SK-N-SH treated with all-trans-retinoic acid at 6 μM for 48 hours (cell line): ENCODE measurements at regions not wholly inside any gene's neighbourhood (a gene's known extent, or its start where the extent isn't known, plus 50 kb on each side); places are given as distances from the start of the nearest gene placed in this dataset.

ENCODE experiments used
- CREB5 ChIP-seq: fragments of 250-450 bp; sonication (Bioruptor Pico); IDR thresholded peaks from 2 replicates; pipeline ENCODE4 v1.5.1; 2020; ENCODE audit warnings: low read depth, mild to moderate bottlenecking, moderate library complexity
- CSRNP3 ChIP-seq: fragments of 250-450 bp; sonication (Bioruptor Pico); IDR thresholded peaks from 2 replicates; pipeline ENCODE4 v1.5.1; 2021; ENCODE audit warnings: mild to moderate bottlenecking, moderate library complexity
- OSR1 ChIP-seq: fragments of 250-450 bp; sonication (Bioruptor Pico); IDR thresholded peaks from 2 replicates; pipeline ENCODE4 v1.8.0; 2022; ENCODE audit warnings: moderate library complexity, mild to moderate bottlenecking, inconsistent platforms
- PATZ1 ChIP-seq: fragments of 250-450 bp; sonication (Bioruptor Pico); IDR thresholded peaks from 2 replicates; pipeline ENCODE4 v1.8.0; 2020; ENCODE audit warnings: mild to moderate bottlenecking, moderate library complexity, borderline replicate concordance
- PPARA ChIP-seq: fragments of 250-450 bp; sonication (Bioruptor Pico); IDR thresholded peaks from 2 replicates; pipeline ENCODE4 v1.5.0; 2020; ENCODE audit warnings: mild to moderate bottlenecking, borderline replicate concordance
- SNAI2 ChIP-seq: fragments of 250-450 bp; sonication (Bioruptor Pico); IDR thresholded peaks from 2 replicates; pipeline ENCODE4 v1.5.0; 2020; ENCODE audit warnings: mild to moderate bottlenecking, moderate library complexity
- ZNF8 ChIP-seq: fragments of 450-650 bp; formaldehyde crosslinking; IDR thresholded peaks from 2 replicates; pipeline ENCODE4 v1.5.0; 2020; ENCODE audit warnings: mild to moderate bottlenecking, moderate library complexity

- TF ChIP-seq PATZ1 (no peak), CREB5 (CRISPR knock-in tag) (no peak), CSRNP3 (CRISPR knock-in tag) (no peak), ZNF8 (CRISPR knock-in tag) (no peak), PPARA (CRISPR knock-in tag) (no peak), OSR1 (CRISPR knock-in tag) (no peak), SNAI2 (CRISPR knock-in tag) (no peak)
These were observed 355.9 kb upstream of the KLHL29 start for GRCh38 chr2:23029111-23029510.
